VCaP (cell line): ENCODE measurements at regions not wholly inside any gene's neighbourhood (a gene's known extent, or its start where the extent isn't known, plus 50 kb on each side); places are given as distances from the start of the nearest gene placed in this dataset.
"Not testable (repeated sequence)": the region's sequence is repeated elsewhere in the genome, so short reads cannot be mapped to it uniquely, and the experiment has no call there.

Source experiments
- H3K27ac ChIP-seq: fragments of 450-650 bp; 2 replicates; pipeline ENCODE4 v1.5.1; 2017
- CTCF ChIP-seq: fragments of 450-650 bp; conservative IDR thresholded peaks from 2 replicates; pipeline ENCODE4 v1.5.1; 2017; ENCODE audit warnings: mild to moderate bottlenecking, moderate library complexity

- H3K27ac ChIP-seq: no peak overlapping the region
- TF ChIP-seq CTCF: no peak
These were observed 193.5 kb upstream of the GLI2 start for GRCh38 chr2:120541972-120542670.

GRCh38 chr2:120542911-120543527, 192.6 kb upstream of the GLI2 start:
- no peak for TF ChIP-seq CTCF
- H3K27ac ChIP-seq: no peak overlapping the region

GRCh38 chr2:120543899-120544298, 191.8 kb upstream of the GLI2 start:
- no peak overlapping the region for H3K27ac ChIP-seq
- TF ChIP-seq CTCF: no peak

- no peak for TF ChIP-seq CTCF
- no peak overlapping the region for H3K27ac ChIP-seq
These were observed 191.1 kb upstream of the GLI2 start for GRCh38 chr2:120544522-120544921.

- not testable (repeated sequence) for H3K27ac ChIP-seq
These were observed 190.7 kb upstream of the GLI2 start for GRCh38 chr2:120545007-120545406.

GRCh38 chr2:120545521-120546047, 190.1 kb upstream of the GLI2 start:
- no peak overlapping the region for H3K27ac ChIP-seq
- no peak for TF ChIP-seq CTCF

GRCh38 chr2:120546048-120546864, 189.4 kb upstream of the GLI2 start:
- TF ChIP-seq CTCF: no peak
- no peak overlapping the region for H3K27ac ChIP-seq
